C4-2B (cell line): ENCODE measurements at regions not wholly inside any gene's neighbourhood (a gene's known extent, or its start where the extent isn't known, plus 50 kb on each side); places are given as distances from the start of the nearest gene placed in this dataset.

ENCODE experiments used
- H3K27ac ChIP-seq: fragments of 450-650 bp; 2 replicates; pipeline ENCODE4 v1.5.1; 2017
- CTCF ChIP-seq: fragments of 450-650 bp; conservative IDR thresholded peaks from 2 replicates; pipeline ENCODE4 v1.5.1; 2017; ENCODE audit warnings: mild to moderate bottlenecking
- ZFX ChIP-seq: fragments of 450-650 bp; IDR thresholded peaks from 2 replicates; pipeline ENCODE4 v1.6.1; 2017

- H3K27ac ChIP-seq: no peak overlapping the region
- TF ChIP-seq ZFX (no peak), CTCF (no peak)
Measured at GRCh38 chr2:8316356-8316755, 365.5 kb upstream of the ID2 start.

- TF ChIP-seq CTCF (no peak), ZFX (no peak)
- H3K27ac ChIP-seq: no peak overlapping the region
Measured at GRCh38 chr2:8317418-8317817, 364.4 kb upstream of the ID2 start.

GRCh38 chr2:8319219-8319618, 362.6 kb upstream of the ID2 start:
- no peak overlapping the region for H3K27ac ChIP-seq
- TF ChIP-seq ZFX (no peak), CTCF (no peak)

GRCh38 chr2:8320311-8321066, 361.4 kb upstream of the ID2 start:
- no peak overlapping the region for H3K27ac ChIP-seq
- no peak for TF ChIP-seq ZFX
- TF ChIP-seq CTCF: no peak

GRCh38 chr2:8322634-8323033, 359.2 kb upstream of the ID2 start:
- no peak for TF ChIP-seq CTCF
- TF ChIP-seq ZFX: no peak

GRCh38 chr2:8324164-8324856, 357.5 kb upstream of the ID2 start:
- H3K27ac ChIP-seq: no peak overlapping the region
- TF ChIP-seq CTCF (no peak), ZFX (no peak)

More at GRCh38 chr2:8322634-8323033, 359.2 kb upstream of the ID2 start:
- no peak overlapping the region for H3K27ac ChIP-seq

- H3K27ac ChIP-seq: no peak overlapping the region
- TF ChIP-seq ZFX (no peak), CTCF (no peak)
Measured at GRCh38 chr2:8324901-8325300, 357.0 kb upstream of the ID2 start.
